Esophagus (tissue), 2 donors: ENCODE measurements at regions not wholly inside any gene's neighbourhood (a gene's known extent, or its start where the extent isn't known, plus 50 kb on each side); places are given as distances from the start of the nearest gene placed in this dataset.

ENCODE experiments used
- H3K27ac ChIP-seq, 2 donors: one replicate each; pipeline ENCODE4 v1.5.1; 2013; ENCODE audit warnings: low read depth in 2 of 2, mild to moderate bottlenecking in 2 of 2, inconsistent platforms in 1 of 2, low read length in 1 of 2, moderate library complexity in 1 of 2
- H3K27me3 ChIP-seq, 2 donors: one replicate each; pipeline ENCODE4 v1.6.1; 2013; ENCODE audit warnings: low read length in 2 of 2, control low read depth in 1 of 2, mild to moderate bottlenecking in 1 of 2; ENCODE audit not compliant: insufficient read depth in 2 of 2, control insufficient read depth in 1 of 2
- H3K36me3 ChIP-seq, 2 donors: one replicate each; pipeline ENCODE4 v1.6.1; 2013; ENCODE audit warnings: low read length in 1 of 2; ENCODE audit not compliant: control insufficient read depth in 2 of 2, insufficient read depth in 2 of 2
- H3K4me1 ChIP-seq, 2 donors: one replicate each; pipeline ENCODE4 v1.6.1; 2013; ENCODE audit warnings: low read length in 1 of 2; ENCODE audit not compliant: control insufficient read depth in 2 of 2, insufficient read depth in 2 of 2
- H3K4me3 ChIP-seq, 2 donors: one replicate each; pipeline ENCODE4 v1.5.1; 2013; ENCODE audit warnings: low read length in 2 of 2, mild to moderate bottlenecking in 2 of 2, low read depth in 1 of 2, moderate library complexity in 1 of 2
- H3K9me3 ChIP-seq, 2 donors: one replicate each; pipeline ENCODE4 v1.6.1; 2013; ENCODE audit warnings: mild to moderate bottlenecking in 2 of 2, low read depth in 1 of 2, low read length in 1 of 2, moderate library complexity in 1 of 2; ENCODE audit not compliant: control insufficient read depth in 2 of 2, insufficient read depth in 1 of 2
- WGBS, 2 donors: extraction: QIAGEN DNeasy Blood & Tissue Kit; methylation state at CpG; one replicate each; pipeline ENCODE4 v1.1.7; 2013; 5-methylcytosine and 5-hydroxymethylcytosine counted together
- donor health status: healthy with polysubstance abuse.
- donor health status: Bipolar disorder and iron deficiency.

DNA sequence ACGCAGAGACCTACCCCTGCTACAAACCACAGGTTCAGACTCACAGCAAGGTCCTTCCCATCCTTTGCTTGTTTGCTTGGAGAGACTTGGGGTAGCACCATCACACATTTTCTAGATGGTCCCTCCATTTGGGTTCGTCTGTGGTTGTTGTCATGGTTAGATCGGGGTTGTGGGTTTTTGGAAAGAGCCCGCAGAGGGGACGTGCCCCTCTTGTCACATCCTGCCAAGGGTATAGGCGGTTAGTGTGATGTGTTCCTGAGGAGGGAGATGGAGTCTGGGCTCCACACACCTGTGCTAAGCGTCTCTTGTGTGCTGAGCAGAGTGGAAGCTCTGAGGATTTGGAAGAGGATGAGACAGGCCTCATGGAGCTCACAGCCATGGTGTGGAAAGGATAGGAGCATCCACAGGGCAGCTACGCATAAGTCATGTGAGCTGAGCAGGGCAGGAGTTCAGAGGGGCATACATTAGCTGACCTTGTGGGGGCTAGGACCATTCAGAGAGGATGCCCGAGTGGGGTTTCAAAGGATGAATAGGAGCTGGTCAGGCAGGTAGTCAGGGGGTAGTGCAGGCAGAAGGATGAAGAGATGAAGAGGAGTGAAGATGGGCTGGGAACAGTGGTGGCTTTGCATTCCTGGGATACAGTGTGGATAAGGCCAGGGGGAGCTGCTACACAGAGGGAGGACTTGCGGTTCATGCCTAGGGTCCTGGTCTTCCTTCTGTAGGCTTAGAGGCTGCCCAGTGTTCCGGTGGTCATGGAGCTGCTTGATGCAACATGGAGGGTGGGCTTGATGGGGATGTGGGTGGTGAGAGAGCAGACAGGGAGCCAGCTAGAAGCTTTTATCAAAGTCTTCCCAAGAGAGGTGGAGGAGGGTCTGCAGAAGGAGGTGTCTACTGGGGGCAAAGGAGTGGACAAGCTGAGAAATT lies 62.9 kb downstream of the ACKR3 start:
- 88 to 92% methylated on average over 11 of the region's 11 CpGs for WGBS, 2 donors
- Histone ChIP-seq H3K27ac (no peak overlapping the region), H3K4me3 (no peak overlapping the region), H3K27me3 (no peaks in the 10 kb centered on the region), H3K4me1 (peaks cover 0 to 4% of the 10 kb centered on the region in 2 donors), H3K9me3 (no peaks in the 10 kb centered on the region), H3K36me3 (no peaks in the 10 kb centered on the region)

DNA sequence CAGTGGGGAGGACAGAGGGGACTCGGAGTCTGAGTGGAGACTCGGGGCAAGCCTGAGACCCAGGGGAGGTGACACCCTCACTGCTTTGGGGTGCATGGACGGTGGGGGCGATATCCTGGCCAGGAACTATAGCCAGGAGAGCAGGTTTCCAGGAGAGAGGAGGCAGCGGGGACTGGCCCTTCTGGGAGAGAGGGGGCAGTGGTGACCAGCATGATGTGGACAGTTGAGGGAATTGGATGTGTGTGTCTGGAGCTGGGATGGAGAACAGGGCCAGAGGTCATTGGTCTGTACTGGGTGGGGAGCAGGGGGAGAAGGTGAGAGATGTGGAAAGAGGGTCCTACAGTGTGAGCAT lies 63.6 kb downstream of the ACKR3 start:
- no peaks in the 10 kb centered on the region for H3K36me3 ChIP-seq
- H3K4me1 ChIP-seq, result peaks cover 0 to 4% of the 10 kb centered on the region in 2 donors
- no peak overlapping the region for H3K4me3 ChIP-seq
- H3K27ac ChIP-seq, result no peak overlapping the region
- H3K27me3 ChIP-seq, result no peaks in the 10 kb centered on the region
- WGBS, 2 donors, result 71 to 80% methylated on average over 5 of the region's 5 CpGs
- H3K9me3 ChIP-seq, result no peaks in the 10 kb centered on the region

DNA sequence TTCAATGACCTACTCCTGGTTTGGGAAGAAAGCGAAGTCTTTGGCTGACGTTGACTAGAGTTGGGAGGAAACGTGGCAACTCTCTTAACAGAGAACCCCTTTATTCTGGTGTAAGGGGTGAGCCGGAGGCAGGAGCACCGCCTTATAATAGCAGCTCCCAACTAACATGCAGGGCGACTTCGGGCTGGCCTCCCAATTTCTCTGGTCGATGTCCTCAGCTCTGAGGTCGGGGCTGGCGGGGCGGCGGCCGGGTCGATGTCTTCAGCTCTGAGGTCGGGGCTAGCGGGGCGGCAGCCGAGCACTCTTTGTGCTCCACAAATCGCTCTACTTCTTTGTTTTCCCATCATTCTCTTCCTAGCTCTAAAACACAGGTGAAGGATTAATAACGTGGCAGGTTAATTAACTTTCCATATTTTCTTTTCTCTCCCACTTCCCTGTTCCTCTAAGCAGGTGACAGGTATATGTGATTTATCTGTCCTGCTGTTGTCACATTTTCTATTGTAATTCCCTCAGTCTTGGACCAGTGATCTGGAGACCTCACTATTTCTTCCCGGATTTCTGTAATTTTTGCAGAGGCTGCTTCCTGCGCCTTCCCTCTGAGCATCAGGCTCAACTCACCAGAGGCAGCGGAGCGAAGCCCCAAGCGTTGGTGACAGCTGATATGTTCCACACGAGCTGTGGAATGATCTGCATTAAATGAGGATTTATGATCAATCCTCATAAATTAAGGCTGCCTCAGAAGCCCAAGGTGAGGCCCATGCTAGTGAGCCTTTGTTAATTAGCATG lies 64.3 kb downstream of the ACKR3 start:
- H3K4me3 ChIP-seq, result no peak overlapping the region
- WGBS, 2 donors, result 90 to 94% methylated on average over 26 of the region's 26 CpGs
- no peaks in the 10 kb centered on the region for H3K36me3 ChIP-seq
- no peaks in the 10 kb centered on the region for H3K27me3 ChIP-seq
- no peak overlapping the region for H3K27ac ChIP-seq
- peaks cover 0 to 4% of the 10 kb centered on the region in 2 donors for H3K4me1 ChIP-seq
- H3K9me3 ChIP-seq, result no peaks in the 10 kb centered on the region

DNA sequence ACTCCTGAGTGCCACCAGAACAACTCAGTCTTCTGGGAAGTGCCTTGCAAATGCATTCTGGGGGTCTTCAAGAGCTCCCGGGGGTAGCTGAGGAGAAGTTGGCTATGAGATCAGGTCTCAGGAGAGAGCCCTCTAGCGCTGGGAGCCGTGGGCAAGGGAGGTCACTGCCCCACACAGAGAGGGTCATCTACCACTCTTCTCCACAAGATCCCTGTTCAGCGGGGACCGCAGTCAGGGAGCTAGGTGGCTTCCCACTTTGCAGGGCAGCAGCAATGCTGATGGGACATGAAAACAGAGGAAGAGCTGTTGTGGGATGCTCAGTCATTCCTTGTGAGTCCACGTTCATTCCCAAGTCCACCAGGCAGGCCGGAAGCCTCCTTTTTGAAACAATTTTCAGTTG lies 66.6 kb downstream of the ACKR3 start:
- no peak overlapping the region for H3K4me3 ChIP-seq
- 94% methylated on average over 7 of the region's 7 CpGs for WGBS, 2 donors
- no peaks in the 10 kb centered on the region for H3K36me3 ChIP-seq
- H3K4me1 ChIP-seq, result peaks cover 0 to 4% of the 10 kb centered on the region in 2 donors
- no peak overlapping the region for H3K27ac ChIP-seq
- H3K9me3 ChIP-seq, result peaks cover 0 to 7% of the 10 kb centered on the region in 2 donors
- H3K27me3 ChIP-seq, result no peaks in the 10 kb centered on the region

DNA sequence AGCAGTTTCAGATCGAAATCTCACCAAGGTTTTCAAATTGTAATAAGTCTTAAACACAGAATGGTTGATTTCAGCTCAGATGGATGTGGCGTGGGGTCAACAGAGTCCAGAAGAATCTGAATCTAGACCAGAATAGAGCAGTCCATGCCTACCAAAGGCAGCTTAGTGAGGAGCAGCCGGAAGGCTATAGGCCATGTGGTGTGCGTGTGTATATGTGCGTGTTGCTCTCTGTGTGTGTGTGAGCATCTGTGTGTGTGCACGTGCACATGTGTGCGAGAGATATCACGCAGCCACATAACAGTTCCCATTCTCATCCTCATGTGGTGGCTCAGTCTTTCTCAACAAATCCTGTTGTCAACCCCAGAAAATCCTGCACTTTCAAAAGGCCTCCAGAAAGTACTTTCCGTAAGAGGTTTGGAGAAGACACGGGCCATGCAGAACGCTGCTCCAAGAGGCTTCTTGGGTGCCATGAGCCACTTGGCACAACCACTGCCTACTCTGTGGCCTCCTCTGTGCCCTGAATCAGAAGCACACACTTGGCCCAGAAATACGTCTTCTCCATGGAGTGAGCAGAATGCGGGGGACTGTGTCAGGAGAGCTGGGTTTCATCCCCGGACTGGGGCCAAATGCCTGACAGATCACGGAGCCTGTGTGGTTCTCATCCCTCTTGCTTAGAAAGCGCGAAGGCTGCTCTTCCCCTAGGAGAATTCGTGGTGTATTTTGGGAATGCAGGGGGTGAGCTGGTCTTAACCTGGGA lies 67.3 kb downstream of the ACKR3 start:
- no peaks in the 10 kb centered on the region for H3K27me3 ChIP-seq
- H3K4me3 ChIP-seq, result no peak overlapping the region
- WGBS, 2 donors, result 94 to 95% methylated on average over 18 of the region's 18 CpGs
- peaks cover 0 to 7% of the 10 kb centered on the region in 2 donors for H3K9me3 ChIP-seq
- H3K36me3 ChIP-seq, result no peaks in the 10 kb centered on the region
- no peak overlapping the region for H3K27ac ChIP-seq
- no peaks in the 10 kb centered on the region for H3K4me1 ChIP-seq

DNA sequence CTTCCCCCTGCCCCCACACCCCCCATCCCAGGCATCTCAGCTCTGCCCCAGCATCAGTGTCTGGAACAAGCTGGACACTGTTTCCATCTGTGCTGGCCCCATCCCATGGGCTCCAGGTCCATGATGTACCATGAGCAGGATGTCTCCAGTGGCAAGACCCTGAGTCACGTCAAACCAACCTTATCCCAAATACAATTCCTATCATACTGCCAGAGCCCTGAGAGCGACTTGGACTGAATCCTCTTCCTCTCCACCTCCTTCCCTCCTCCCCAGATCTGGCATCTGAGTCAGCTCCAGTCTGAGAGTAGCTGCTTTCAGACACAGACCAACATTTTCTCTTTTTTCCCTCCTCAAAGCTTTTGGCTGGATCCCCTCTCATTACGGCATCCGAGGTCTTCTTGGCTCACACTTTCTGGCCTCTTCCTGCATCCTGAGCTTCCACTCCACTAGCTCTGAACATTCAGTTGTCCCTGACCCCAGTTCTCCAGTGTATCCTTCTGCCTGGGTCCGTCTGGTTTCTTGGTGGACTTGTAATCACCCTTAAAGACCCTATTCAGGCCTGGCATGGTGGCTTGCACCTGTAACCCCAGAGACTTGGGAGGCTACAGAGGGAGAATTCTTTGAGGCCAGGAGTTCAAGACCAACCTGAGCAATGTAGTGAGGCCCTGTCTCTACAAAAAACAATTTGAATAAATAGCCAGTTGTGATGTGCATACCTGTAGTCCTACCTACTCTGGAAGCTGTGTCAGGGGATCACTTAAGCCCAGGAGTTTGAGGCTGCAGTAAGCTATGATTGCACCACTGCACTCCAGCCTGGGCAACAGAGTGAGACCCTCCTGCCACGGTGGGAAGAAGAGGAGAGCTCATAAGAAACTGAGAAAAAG lies 68.3 kb downstream of the ACKR3 start:
- Histone ChIP-seq H3K27me3 (no peaks in the 10 kb centered on the region), H3K4me3 (no peak overlapping the region), H3K27ac (no peak overlapping the region), H3K4me1 (no peaks in the 10 kb centered on the region), H3K9me3 (peaks cover 0 to 7% of the 10 kb centered on the region in 2 donors), H3K36me3 (no peaks in the 10 kb centered on the region)
- WGBS, 2 donors, result 65 to 71% methylated on average over 6 of the region's 6 CpGs

DNA sequence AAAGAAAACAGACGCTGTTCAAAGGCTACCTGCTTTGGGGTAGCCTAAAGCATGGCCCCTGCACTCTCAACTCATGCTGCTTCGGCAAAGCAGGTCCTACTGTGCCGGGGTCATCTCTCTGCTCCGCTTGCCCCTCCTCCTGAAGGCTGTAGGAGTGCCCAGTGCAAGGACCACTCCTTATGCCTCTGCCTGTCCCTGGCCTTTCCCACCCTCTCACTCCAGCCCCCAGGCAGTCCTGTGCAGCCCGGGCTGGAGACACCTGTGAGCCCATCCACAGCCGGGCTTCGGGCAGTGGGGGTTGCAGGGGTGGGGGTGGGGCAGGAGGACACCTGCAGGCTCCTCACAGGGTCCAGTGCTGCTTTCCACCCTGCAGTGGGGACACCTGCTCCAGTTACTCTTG lies 69.1 kb downstream of the ACKR3 start:
- H3K9me3 ChIP-seq, result peaks cover 0 to 7% of the 10 kb centered on the region in 2 donors
- 85 to 89% methylated on average over 7 of the region's 7 CpGs for WGBS, 2 donors
- no peak overlapping the region for H3K4me3 ChIP-seq
- no peak overlapping the region for H3K27ac ChIP-seq
- no peaks in the 10 kb centered on the region for H3K27me3 ChIP-seq
- no peaks in the 10 kb centered on the region for H3K36me3 ChIP-seq
- H3K4me1 ChIP-seq, result no peaks in the 10 kb centered on the region

DNA sequence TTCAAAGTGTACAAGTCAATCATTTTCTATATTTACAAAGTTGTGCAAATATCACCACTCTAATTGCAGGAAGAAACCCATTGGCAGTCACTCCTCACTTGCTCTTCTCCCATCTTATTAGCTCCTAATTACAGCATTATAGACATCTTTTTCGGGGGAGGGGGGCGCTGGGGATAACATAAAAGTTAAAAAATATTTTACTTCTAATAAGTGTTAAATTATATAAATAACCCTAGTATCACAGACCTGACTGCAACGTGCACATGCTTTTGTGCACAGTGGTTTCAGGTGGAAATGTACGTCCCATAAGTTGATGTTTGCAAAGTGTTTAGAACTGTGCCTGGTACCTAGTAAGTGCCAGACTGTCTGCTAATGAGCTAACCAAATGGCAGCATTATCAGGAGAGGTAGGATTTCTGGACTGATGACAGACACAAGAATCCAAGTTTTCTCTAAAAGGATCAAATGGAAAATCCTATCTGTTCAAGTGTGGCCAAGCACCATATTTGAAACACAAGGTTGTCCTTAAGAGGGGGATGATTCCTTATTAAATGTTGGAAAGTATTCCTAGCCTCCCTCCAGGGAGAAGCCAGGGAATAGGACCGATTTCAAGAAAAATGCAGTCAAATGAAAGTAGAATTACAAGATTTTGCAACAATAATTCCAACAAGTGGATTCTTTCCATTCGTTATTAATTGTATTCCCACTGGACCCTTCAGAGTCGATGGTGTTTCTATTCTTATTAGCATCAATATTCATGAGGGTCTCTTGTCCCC lies 70.0 kb downstream of the ACKR3 start:
- Histone ChIP-seq H3K4me1 (no peaks in the 10 kb centered on the region), H3K9me3 (peaks cover 0 to 7% of the 10 kb centered on the region in 2 donors), H3K36me3 (no peaks in the 10 kb centered on the region), H3K27me3 (no peaks in the 10 kb centered on the region), H3K27ac (no peak overlapping the region), H3K4me3 (no peak overlapping the region)
- WGBS, 2 donors, result 75 to 79% methylated on average over 7 of the region's 7 CpGs
